SK-N-SH treated with all-trans-retinoic acid at 6 μM for 48 hours (cell line): ENCODE measurements at regions not wholly inside any gene's neighbourhood (a gene's known extent, or its start where the extent isn't known, plus 50 kb on each side); places are given as distances from the start of the nearest gene placed in this dataset.
A peak's percentile ranks its signal among the peaks of the same experiment; 100 is the strongest.

Experiments used
- ATAC-seq: fragments of 200-7000 bp; cut with Tn5 transposase; 3 replicates; pipeline ENCODE4 v1.9.1; 2020; ENCODE audit warnings: mild to moderate bottlenecking, moderate library complexity
- BACH2 ChIP-seq: fragments of 250-450 bp; sonication (Bioruptor Pico); IDR thresholded peaks from 2 replicates; pipeline ENCODE4 v1.9.0; 2021; ENCODE audit warnings: mild to moderate bottlenecking, borderline replicate concordance
- CSDC2 ChIP-seq: fragments of 250-450 bp; sonication (Bioruptor Pico); IDR thresholded peaks from 2 replicates; pipeline ENCODE4 v1.5.0; 2020; ENCODE audit warnings: mild to moderate bottlenecking, moderate library complexity
- ESRRG ChIP-seq: fragments of 250-450 bp; sonication (Bioruptor Pico); IDR thresholded peaks from 2 replicates; pipeline ENCODE4 v1.6.1; 2021; ENCODE audit warnings: mild to moderate bottlenecking
- GLIS3 ChIP-seq: fragments of 250-450 bp; sonication (Bioruptor Pico); IDR thresholded peaks from 2 replicates; pipeline ENCODE4 v1.5.0; 2020; ENCODE audit warnings: mild to moderate bottlenecking, moderate library complexity
- ISL1 ChIP-seq: fragments of 250-450 bp; sonication (Bioruptor Pico); IDR thresholded peaks from 2 replicates; pipeline ENCODE4 v2.1.2; 2022; ENCODE audit warnings: mild to moderate bottlenecking, moderate library complexity
- OSR1 ChIP-seq: fragments of 250-450 bp; sonication (Bioruptor Pico); IDR thresholded peaks from 2 replicates; pipeline ENCODE4 v1.8.0; 2022; ENCODE audit warnings: moderate library complexity, mild to moderate bottlenecking, inconsistent platforms
- PATZ1 ChIP-seq: fragments of 250-450 bp; sonication (Bioruptor Pico); IDR thresholded peaks from 2 replicates; pipeline ENCODE4 v1.8.0; 2020; ENCODE audit warnings: mild to moderate bottlenecking, moderate library complexity, borderline replicate concordance
- PPARA ChIP-seq: fragments of 250-450 bp; sonication (Bioruptor Pico); IDR thresholded peaks from 2 replicates; pipeline ENCODE4 v1.5.0; 2020; ENCODE audit warnings: mild to moderate bottlenecking, borderline replicate concordance
- RARB ChIP-seq: fragments of 250-450 bp; sonication (Bioruptor Pico); IDR thresholded peaks from 2 replicates; pipeline ENCODE4 v1.8.0; 2021; ENCODE audit warnings: mild to moderate bottlenecking, moderate library complexity
- SNAI2 ChIP-seq: fragments of 250-450 bp; sonication (Bioruptor Pico); IDR thresholded peaks from 2 replicates; pipeline ENCODE4 v1.5.0; 2020; ENCODE audit warnings: mild to moderate bottlenecking, moderate library complexity
- TCF4 ChIP-seq: fragments of 250-450 bp; sonication (Bioruptor Pico); IDR thresholded peaks from 2 replicates; pipeline ENCODE4 v1.8.0; 2021; ENCODE audit warnings: mild to moderate bottlenecking, moderate library complexity, borderline replicate concordance
- TOX ChIP-seq: fragments of 250-450 bp; sonication (Bioruptor Pico); IDR thresholded peaks from 2 replicates; pipeline ENCODE4 v1.8.0; 2021; ENCODE audit warnings: mild to moderate bottlenecking, moderate library complexity, borderline replicate concordance
- ZC3H10 ChIP-seq: fragments of 250-450 bp; sonication (Bioruptor Pico); IDR thresholded peaks from 2 replicates; pipeline ENCODE4 v1.5.1; 2021; ENCODE audit warnings: mild to moderate bottlenecking, moderate library complexity
- ZFP3 ChIP-seq: fragments of 250-450 bp; sonication (Bioruptor Pico); IDR thresholded peaks from 2 replicates; pipeline ENCODE4 v1.5.0; 2020; ENCODE audit warnings: mild to moderate bottlenecking, moderate library complexity
- ZNF565 ChIP-seq: fragments of 450-650 bp; formaldehyde crosslinking; conservative IDR thresholded peaks from 2 replicates; pipeline ENCODE4 v1.5.0; 2020; ENCODE audit warnings: low read depth, mild to moderate bottlenecking, moderate library complexity
- ZNF70 ChIP-seq: fragments of 450-650 bp; formaldehyde crosslinking; IDR thresholded peaks from 2 replicates; pipeline ENCODE4 v1.5.0; 2020; ENCODE audit warnings: mild to moderate bottlenecking, moderate library complexity
- ZNF8 ChIP-seq: fragments of 450-650 bp; formaldehyde crosslinking; IDR thresholded peaks from 2 replicates; pipeline ENCODE4 v1.5.0; 2020; ENCODE audit warnings: mild to moderate bottlenecking, moderate library complexity
- TF ChIP-seq, protein P1 (sequence below): fragments of 250-450 bp; sonication (Bioruptor Pico); IDR thresholded peaks from 2 replicates; pipeline ENCODE4 v1.5.1; 2021; ENCODE audit warnings: mild to moderate bottlenecking, moderate library complexity
- TF ChIP-seq, protein P2 (sequence below): fragments of 250-450 bp; sonication (Bioruptor Pico); IDR thresholded peaks from 2 replicates; pipeline ENCODE4 v1.5.1; 2020; ENCODE audit warnings: low read depth, mild to moderate bottlenecking, moderate library complexity
- TF ChIP-seq, protein P3 (sequence below): fragments of 250-450 bp; sonication (Bioruptor Pico); IDR thresholded peaks from 2 replicates; pipeline ENCODE4 v1.5.0; 2020; ENCODE audit warnings: mild to moderate bottlenecking, moderate library complexity

GRCh38 chr2:63785096-63785495, 56.6 kb upstream of the UGP2 start:
- no peak for ATAC-seq
- TF ChIP-seq ESRRG (CRISPR knock-in tag): no peak
- no peak for TF ChIP-seq TCF4 (CRISPR knock-in tag)
- no peak for TF ChIP-seq BACH2 (CRISPR knock-in tag)
- TF ChIP-seq OSR1 (CRISPR knock-in tag): no peak
- TF ChIP-seq, protein P1, sequence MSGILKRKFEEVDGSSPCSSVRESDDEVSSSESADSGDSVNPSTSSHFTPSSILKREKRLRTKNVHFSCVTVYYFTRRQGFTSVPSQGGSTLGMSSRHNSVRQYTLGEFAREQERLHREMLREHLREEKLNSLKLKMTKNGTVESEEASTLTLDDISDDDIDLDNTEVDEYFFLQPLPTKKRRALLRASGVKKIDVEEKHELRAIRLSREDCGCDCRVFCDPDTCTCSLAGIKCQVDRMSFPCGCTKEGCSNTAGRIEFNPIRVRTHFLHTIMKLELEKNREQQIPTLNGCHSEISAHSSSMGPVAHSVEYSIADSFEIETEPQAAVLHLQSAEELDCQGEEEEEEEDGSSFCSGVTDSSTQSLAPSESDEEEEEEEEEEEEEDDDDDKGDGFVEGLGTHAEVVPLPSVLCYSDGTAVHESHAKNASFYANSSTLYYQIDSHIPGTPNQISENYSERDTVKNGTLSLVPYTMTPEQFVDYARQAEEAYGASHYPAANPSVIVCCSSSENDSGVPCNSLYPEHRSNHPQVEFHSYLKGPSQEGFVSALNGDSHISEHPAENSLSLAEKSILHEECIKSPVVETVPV (CRISPR knock-in tag): no peak
- TF ChIP-seq, protein P2, sequence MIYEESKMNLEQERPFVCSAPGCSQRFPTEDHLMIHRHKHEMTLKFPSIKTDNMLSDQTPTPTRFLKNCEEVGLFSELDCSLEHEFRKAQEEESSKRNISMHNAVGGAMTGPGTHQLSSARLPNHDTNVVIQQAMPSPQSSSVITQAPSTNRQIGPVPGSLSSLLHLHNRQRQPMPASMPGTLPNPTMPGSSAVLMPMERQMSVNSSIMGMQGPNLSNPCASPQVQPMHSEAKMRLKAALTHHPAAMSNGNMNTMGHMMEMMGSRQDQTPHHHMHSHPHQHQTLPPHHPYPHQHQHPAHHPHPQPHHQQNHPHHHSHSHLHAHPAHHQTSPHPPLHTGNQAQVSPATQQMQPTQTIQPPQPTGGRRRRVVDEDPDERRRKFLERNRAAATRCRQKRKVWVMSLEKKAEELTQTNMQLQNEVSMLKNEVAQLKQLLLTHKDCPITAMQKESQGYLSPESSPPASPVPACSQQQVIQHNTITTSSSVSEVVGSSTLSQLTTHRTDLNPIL (CRISPR knock-in tag): no peak
- TF ChIP-seq GLIS3 (CRISPR knock-in tag): no peak
- no peak for TF ChIP-seq ZNF565
- no peak for TF ChIP-seq ZNF8 (CRISPR knock-in tag)
- TF ChIP-seq, protein P3, sequence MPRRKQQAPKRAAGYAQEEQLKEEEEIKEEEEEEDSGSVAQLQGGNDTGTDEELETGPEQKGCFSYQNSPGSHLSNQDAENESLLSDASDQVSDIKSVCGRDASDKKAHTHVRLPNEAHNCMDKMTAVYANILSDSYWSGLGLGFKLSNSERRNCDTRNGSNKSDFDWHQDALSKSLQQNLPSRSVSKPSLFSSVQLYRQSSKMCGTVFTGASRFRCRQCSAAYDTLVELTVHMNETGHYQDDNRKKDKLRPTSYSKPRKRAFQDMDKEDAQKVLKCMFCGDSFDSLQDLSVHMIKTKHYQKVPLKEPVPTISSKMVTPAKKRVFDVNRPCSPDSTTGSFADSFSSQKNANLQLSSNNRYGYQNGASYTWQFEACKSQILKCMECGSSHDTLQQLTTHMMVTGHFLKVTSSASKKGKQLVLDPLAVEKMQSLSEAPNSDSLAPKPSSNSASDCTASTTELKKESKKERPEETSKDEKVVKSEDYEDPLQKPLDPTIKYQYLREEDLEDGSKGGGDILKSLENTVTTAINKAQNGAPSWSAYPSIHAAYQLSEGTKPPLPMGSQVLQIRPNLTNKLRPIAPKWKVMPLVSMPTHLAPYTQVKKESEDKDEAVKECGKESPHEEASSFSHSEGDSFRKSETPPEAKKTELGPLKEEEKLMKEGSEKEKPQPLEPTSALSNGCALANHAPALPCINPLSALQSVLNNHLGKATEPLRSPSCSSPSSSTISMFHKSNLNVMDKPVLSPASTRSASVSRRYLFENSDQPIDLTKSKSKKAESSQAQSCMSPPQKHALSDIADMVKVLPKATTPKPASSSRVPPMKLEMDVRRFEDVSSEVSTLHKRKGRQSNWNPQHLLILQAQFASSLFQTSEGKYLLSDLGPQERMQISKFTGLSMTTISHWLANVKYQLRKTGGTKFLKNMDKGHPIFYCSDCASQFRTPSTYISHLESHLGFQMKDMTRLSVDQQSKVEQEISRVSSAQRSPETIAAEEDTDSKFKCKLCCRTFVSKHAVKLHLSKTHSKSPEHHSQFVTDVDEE (CRISPR knock-in tag): no peak
- no peak for TF ChIP-seq PATZ1 (CRISPR knock-in tag)

- no peak for TF ChIP-seq OSR1 (CRISPR knock-in tag)
- TF ChIP-seq ZNF8 (CRISPR knock-in tag): no peak
- no peak for TF ChIP-seq CSDC2 (CRISPR knock-in tag)
- TF ChIP-seq PPARA: no peak
- no peak for TF ChIP-seq ZNF70 (CRISPR knock-in tag)
- ATAC-seq: no peak
Measured at GRCh38 chr2:63786471-63786870, 55.2 kb upstream of the UGP2 start.

DNA sequence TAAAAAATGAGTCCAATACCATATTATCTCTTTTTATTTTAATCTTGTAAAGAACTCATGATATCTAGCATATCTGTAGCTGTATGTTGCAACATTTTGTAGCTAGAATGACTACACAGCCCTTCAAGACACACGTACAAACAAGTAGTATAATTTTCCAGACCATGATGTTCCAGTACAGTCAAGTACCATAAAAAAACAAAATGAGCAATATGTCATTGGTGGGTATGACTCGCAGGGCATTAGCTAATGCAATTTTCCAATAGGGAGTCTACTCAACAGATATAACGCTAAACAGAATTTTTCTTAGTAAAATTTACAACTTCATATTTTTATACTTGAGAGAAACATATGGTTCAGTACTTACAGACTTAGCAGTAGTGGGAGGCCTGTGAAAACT, 53.6 kb upstream of the UGP2 start:
- no peak for ATAC-seq
- TF ChIP-seq, protein P3 (CRISPR knock-in tag): no peak
- TF ChIP-seq ISL1: peak; percentile 50
- TF ChIP-seq, protein P2 (CRISPR knock-in tag): peak; percentile 22; the same call in 1 of the 2 replicates

- peak; percentile 76 for ATAC-seq
- TF ChIP-seq RARB: no peak
- TF ChIP-seq ISL1: no peak
- no peak for TF ChIP-seq TOX (CRISPR knock-in tag)
- TF ChIP-seq ZNF70 (CRISPR knock-in tag): no peak
- TF ChIP-seq ZNF8 (CRISPR knock-in tag): no peak
- TF ChIP-seq PPARA: no peak
- TF ChIP-seq ESRRG (CRISPR knock-in tag): no peak
- no peak for TF ChIP-seq OSR1 (CRISPR knock-in tag)
- TF ChIP-seq, protein P1 (CRISPR knock-in tag): no peak
- TF ChIP-seq CSDC2 (CRISPR knock-in tag): no peak
- TF ChIP-seq SNAI2 (CRISPR knock-in tag): no peak
- no peak for TF ChIP-seq ZC3H10 (CRISPR knock-in tag)
- no peak for TF ChIP-seq ZFP3
Measured at GRCh38 chr2:63789338-63790020, 52.2 kb upstream of the UGP2 start.
